Hepatocyte (in vitro differentiated cells): ENCODE measurements at regions not wholly inside any gene's neighbourhood (a gene's known extent, or its start where the extent isn't known, plus 50 kb on each side); places are given as distances from the start of the nearest gene placed in this dataset.

Source experiments
- EZH2 ChIP-seq: fragments of 200-600 bp; sonication (generic); IDR thresholded peaks from 2 replicates; pipeline ENCODE4 v1.6.1; 2016; ENCODE audit warnings: antibody characterized with exemption, mild to moderate bottlenecking, borderline replicate concordance
- EZH2phosphoT487 ChIP-seq: fragments of 200-600 bp; sonication (generic); IDR thresholded peaks from one replicate; pipeline ENCODE4 v1.6.1; 2018; ENCODE audit warnings: antibody characterized with exemption, mild to moderate bottlenecking, low read depth, moderate library complexity; ENCODE audit not compliant: unreplicated experiment, severe bottlenecking
- TF ChIP-seq, protein P1 (sequence below): fragments of 200-600 bp; sonication (generic); IDR thresholded peaks from 2 replicates; pipeline ENCODE4 v1.5.1; 2016; ENCODE audit warnings: antibody characterized with exemption, mild to moderate bottlenecking; ENCODE audit not compliant: poor library complexity

DNA sequence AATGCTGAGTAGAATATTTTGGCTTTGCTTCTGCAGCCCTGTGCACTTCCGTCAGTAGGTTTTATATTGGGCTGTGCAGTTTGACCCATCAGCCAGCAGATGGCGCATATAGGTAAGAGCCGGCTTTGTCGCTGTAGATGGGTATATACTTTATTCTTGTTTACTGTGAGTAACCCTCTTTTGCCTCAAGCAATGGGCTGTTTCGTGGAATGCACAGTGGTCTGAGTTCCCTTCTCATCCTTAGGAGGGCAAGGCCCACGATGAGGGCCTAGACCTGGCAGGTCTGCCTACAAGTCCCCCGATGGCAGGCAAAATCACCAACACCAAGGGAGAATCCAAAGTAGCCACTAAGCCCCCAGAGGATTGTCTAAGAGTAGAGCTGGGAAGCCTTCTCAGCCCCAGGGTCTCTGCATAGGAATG, 1002.9 kb upstream of the KCND2 start:
- TF ChIP-seq, protein P1, sequence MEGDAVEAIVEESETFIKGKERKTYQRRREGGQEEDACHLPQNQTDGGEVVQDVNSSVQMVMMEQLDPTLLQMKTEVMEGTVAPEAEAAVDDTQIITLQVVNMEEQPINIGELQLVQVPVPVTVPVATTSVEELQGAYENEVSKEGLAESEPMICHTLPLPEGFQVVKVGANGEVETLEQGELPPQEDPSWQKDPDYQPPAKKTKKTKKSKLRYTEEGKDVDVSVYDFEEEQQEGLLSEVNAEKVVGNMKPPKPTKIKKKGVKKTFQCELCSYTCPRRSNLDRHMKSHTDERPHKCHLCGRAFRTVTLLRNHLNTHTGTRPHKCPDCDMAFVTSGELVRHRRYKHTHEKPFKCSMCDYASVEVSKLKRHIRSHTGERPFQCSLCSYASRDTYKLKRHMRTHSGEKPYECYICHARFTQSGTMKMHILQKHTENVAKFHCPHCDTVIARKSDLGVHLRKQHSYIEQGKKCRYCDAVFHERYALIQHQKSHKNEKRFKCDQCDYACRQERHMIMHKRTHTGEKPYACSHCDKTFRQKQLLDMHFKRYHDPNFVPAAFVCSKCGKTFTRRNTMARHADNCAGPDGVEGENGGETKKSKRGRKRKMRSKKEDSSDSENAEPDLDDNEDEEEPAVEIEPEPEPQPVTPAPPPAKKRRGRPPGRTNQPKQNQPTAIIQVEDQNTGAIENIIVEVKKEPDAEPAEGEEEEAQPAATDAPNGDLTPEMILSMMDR = peak; percentile 83
- TF ChIP-seq EZH2 (no peak), EZH2phosphoT487 (no peak)
